ENCODE measurements at regions not wholly inside any gene's neighbourhood (a gene's known extent, or its start where the extent isn't known, plus 50 kb on each side); places are given as distances from the start of the nearest gene placed in this dataset.

DNA sequence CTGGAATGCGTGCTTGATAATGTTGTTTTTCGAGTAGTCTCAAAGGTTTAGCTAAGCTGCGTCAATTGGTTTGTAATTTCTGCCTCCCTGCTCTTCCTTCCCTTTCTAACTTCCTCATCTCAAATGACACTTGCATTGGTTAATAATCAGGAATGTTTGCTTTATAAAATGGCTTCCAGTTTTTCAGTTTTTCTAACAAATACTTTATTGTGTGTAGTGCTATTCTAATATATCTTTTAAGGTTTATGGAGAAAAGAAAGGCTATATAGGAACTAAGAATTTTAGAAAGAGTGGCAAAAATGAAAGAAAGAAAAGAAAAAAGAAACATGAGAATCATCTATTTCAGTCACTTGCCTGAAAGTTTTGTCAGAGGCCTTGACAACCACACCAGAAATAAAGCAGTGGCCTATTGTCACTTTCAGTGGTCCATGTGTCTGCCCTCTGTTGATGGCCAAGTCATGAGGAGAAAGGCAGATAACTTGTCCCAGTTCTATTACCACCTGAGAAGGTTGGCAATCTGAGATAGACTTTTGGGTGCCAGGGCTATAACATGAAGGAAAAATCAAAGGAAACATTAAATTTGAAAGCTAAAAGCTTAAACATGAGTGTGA, 221.9 kb upstream of the KITLG start:
- TF ChIP-seq, protein P1, sequence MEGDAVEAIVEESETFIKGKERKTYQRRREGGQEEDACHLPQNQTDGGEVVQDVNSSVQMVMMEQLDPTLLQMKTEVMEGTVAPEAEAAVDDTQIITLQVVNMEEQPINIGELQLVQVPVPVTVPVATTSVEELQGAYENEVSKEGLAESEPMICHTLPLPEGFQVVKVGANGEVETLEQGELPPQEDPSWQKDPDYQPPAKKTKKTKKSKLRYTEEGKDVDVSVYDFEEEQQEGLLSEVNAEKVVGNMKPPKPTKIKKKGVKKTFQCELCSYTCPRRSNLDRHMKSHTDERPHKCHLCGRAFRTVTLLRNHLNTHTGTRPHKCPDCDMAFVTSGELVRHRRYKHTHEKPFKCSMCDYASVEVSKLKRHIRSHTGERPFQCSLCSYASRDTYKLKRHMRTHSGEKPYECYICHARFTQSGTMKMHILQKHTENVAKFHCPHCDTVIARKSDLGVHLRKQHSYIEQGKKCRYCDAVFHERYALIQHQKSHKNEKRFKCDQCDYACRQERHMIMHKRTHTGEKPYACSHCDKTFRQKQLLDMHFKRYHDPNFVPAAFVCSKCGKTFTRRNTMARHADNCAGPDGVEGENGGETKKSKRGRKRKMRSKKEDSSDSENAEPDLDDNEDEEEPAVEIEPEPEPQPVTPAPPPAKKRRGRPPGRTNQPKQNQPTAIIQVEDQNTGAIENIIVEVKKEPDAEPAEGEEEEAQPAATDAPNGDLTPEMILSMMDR (conservative IDR thresholded peaks at IDR 0.05 in 1 of 2, IDR thresholded peaks at IDR 0.05 in 1 of 2; ENCODE audit: extremely low read depth in 1 of 2, insufficient read depth in 1 of 2, low read depth in 1 of 2, low read length in 2 of 2), result no peak
- no peak for TF ChIP-seq EZH2 (IDR thresholded peaks at IDR 0.05; ENCODE audit: borderline replicate concordance, low read length)

Data from mammary epithelial cell (primary cell).